Stimulated activated CD8-positive, alpha-beta memory T cell treated with anti-CD3 and anti-CD28 coated beads, Interleukin-7, amount 100 ng/mL, for 48 hours (primary cell): ENCODE measurements at regions not wholly inside any gene's neighbourhood (a gene's known extent, or its start where the extent isn't known, plus 50 kb on each side); places are given as distances from the start of the nearest gene placed in this dataset.
"Not testable (repeated sequence)": the region's sequence is repeated elsewhere in the genome, so short reads cannot be mapped to it uniquely, and the experiment has no call there.

Experiments
- DNase-seq, 2 donors: peaks; one replicate each; pipeline ENCODE4 v3.0.0-alpha.2; 2020; ENCODE audit warnings: low read depth in 1 of 2; ENCODE audit errors: extremely low read depth in 1 of 2

GRCh38 chr20:48037798-48038197 lies 252.5 kb upstream of the SULF2 start:
- DNase-seq, result not testable (repeated sequence)

- no peak for DNase-seq
Observed at GRCh38 chr20:48035961-48036731, 250.9 kb upstream of the SULF2 start.

- no peak for DNase-seq
Observed at GRCh38 chr20:48034751-48035150, 249.5 kb upstream of the SULF2 start.

GRCh38 chr20:48033005-48033404 lies 247.7 kb upstream of the SULF2 start:
- not testable (repeated sequence) for DNase-seq

- no peak for DNase-seq
Observed at GRCh38 chr20:48031122-48031521, 245.8 kb upstream of the SULF2 start.

GRCh38 chr20:48026981-48027592 lies 241.8 kb upstream of the SULF2 start:
- no peak for DNase-seq

- DNase-seq, result no peak
Observed at GRCh38 chr20:48025661-48026060, 240.4 kb upstream of the SULF2 start.

- no peak for DNase-seq
Observed at GRCh38 chr20:48025051-48025515, 239.8 kb upstream of the SULF2 start.

GRCh38 chr20:48024539-48024938 lies 239.3 kb upstream of the SULF2 start:
- DNase-seq, result no peak

- DNase-seq, result not testable (repeated sequence)
Observed at GRCh38 chr20:48020696-48021095, 235.4 kb upstream of the SULF2 start.

GRCh38 chr20:48019940-48020339 lies 234.7 kb upstream of the SULF2 start:
- DNase-seq, result no peak

- no peak for DNase-seq
Observed at GRCh38 chr20:48019496-48019895, 234.2 kb upstream of the SULF2 start.

GRCh38 chr20:48018851-48019250 lies 233.6 kb upstream of the SULF2 start:
- not testable (repeated sequence) for DNase-seq

GRCh38 chr20:48017992-48018391 lies 232.7 kb upstream of the SULF2 start:
- no peak for DNase-seq

- no peak for DNase-seq
Observed at GRCh38 chr20:48017509-48017908, 232.2 kb upstream of the SULF2 start.

- DNase-seq, result no peak
Observed at GRCh38 chr20:48015943-48016723, 230.9 kb upstream of the SULF2 start.

- DNase-seq, result no peak
Observed at GRCh38 chr20:48015141-48015910, 230.0 kb upstream of the SULF2 start.

GRCh38 chr20:48012401-48012974 lies 227.2 kb upstream of the SULF2 start:
- no peak for DNase-seq

GRCh38 chr20:48011025-48011424 lies 225.7 kb upstream of the SULF2 start:
- no peak for DNase-seq

GRCh38 chr20:48010623-48011022 lies 225.3 kb upstream of the SULF2 start:
- DNase-seq, result no peak
